Endothelial cell of umbilical vein (primary cell): ENCODE measurements at regions not wholly inside any gene's neighbourhood (a gene's known extent, or its start where the extent isn't known, plus 50 kb on each side); places are given as distances from the start of the nearest gene placed in this dataset.

ENCODE experiments used
- BruUV-seq: library from RNA; stranded (reverse); fragments of 400-500 nt; replicated peaks from 2 replicates; lab custom pipeline; 2021; lab: Mats Ljungman, UMichigan
- CTCF ChIA-PET: fragments of 300-600, 350-600 bp; sonication (Branson Sonifier 250); formaldehyde crosslinking; loops from one replicate; lab custom pipeline; 2021; ENCODE audit warnings: antibody characterized with exemption, inconsistent platforms; lab: Charles Lee
- POLR2A ChIA-PET: fragments of 300-600, 350-600 bp; sonication (Branson Sonifier 250); formaldehyde crosslinking; loops from one replicate; lab custom pipeline; 2021; ENCODE audit warnings: antibody characterized with exemption, inconsistent platforms; lab: Charles Lee
- DNase-seq: peaks from one replicate; pipeline ENCODE4 v3.0.0-alpha.2; 2011; ENCODE audit warnings: low read depth, low spot score
- FAIRE-seq: peaks from 2 replicates; lab custom pipeline; 2011; peaks lifted over from hg19 to GRCh38; lab: Jason Lieb, UNC
- H2AFZ ChIP-seq: 2 replicates; pipeline ENCODE4 v1.6.0; 2012; ENCODE audit warnings: low read depth, low read length, control low read depth, inconsistent platforms
- H3K27ac ChIP-seq: 2 replicates; pipeline ENCODE4 v1.5.1; 2011; ENCODE audit warnings: low read depth, mild to moderate bottlenecking, control low read depth, low read length, moderate library complexity; ENCODE audit not compliant: insufficient read depth
- H3K27me3 ChIP-seq, 2 experiments: 2 replicates each; pipeline versions ENCODE4 v1.6.0 to v1.6.1; 2011; ENCODE audit warnings: low read length in 2 of 2, mixed read lengths in 1 of 2; ENCODE audit not compliant: control insufficient read depth in 2 of 2, insufficient read depth in 2 of 2
- H3K36me3 ChIP-seq, 2 experiments: 2 replicates in 1 of 2; 3 replicates in 1 of 2; pipeline ENCODE4 v1.5.1; 2011; ENCODE audit warnings: low read length in 2 of 2, mild to moderate bottlenecking in 1 of 2, moderate library complexity in 1 of 2; ENCODE audit not compliant: control insufficient read depth in 2 of 2, insufficient read depth in 2 of 2; ENCODE audit errors: extremely low read depth in 1 of 2
- H3K4me1 ChIP-seq: 3 replicates; pipeline ENCODE4 v1.5.1; 2011; ENCODE audit warnings: mild to moderate bottlenecking, low read length; ENCODE audit not compliant: control insufficient read depth, insufficient read depth; ENCODE audit errors: extremely low read depth
- H3K4me2 ChIP-seq: 2 replicates; pipeline ENCODE4 v1.6.1; 2011; ENCODE audit warnings: low read length, control low read depth, mixed read lengths; ENCODE audit not compliant: insufficient read depth
- H3K4me3 ChIP-seq, 3 experiments: fragments of 200-600 bp in 1 of 3; sonication (generic), shearing (Covaris generic) in 1 of 3; replicated peaks in 1 of 3; 2 replicates each; pipeline ENCODE4 v1.5.1; 2011 to 2016; ENCODE audit warnings: control low read depth in 3 of 3, low read length in 3 of 3, mild to moderate bottlenecking in 2 of 3, inconsistent platforms in 1 of 3, low read depth in 1 of 3, moderate library complexity in 1 of 3; ENCODE audit not compliant: insufficient read depth in 1 of 3
- H3K79me2 ChIP-seq: 2 replicates; pipeline ENCODE4 v1.6.0; 2012; ENCODE audit warnings: low read length, inconsistent platforms; ENCODE audit not compliant: control insufficient read depth, insufficient read depth
- H3K9ac ChIP-seq: replicated peaks from 2 replicates; pipeline ENCODE3; 2011; ENCODE audit warnings: low read length, control low read depth; ENCODE audit not compliant: insufficient read depth; ENCODE audit errors: extremely low read depth
- H3K9me1 ChIP-seq: replicated peaks from 3 replicates; pipeline ENCODE4 v1.6.0; 2011; ENCODE audit warnings: mild to moderate bottlenecking, low read length; ENCODE audit not compliant: control insufficient read depth, insufficient read depth; ENCODE audit errors: extremely low read depth
- H3K9me3 ChIP-seq: replicated peaks from 2 replicates; pipeline ENCODE4 v1.5.1; 2012; ENCODE audit warnings: low read length, inconsistent platforms; ENCODE audit not compliant: control insufficient read depth, insufficient read depth
- H4K20me1 ChIP-seq: replicated peaks from 2 replicates; pipeline ENCODE3; 2011; ENCODE audit warnings: mild to moderate bottlenecking, low read length; ENCODE audit not compliant: control insufficient read depth, insufficient read depth; ENCODE audit errors: extremely low read depth
- CTCF ChIP-seq, 2 donors: IDR thresholded peaks; 1 replicate in 1 of 2; 2 replicates in 1 of 2; pipeline ENCODE4 v1.5.1; 2011; ENCODE audit warnings: low read length in 2 of 2, mild to moderate bottlenecking in 2 of 2, moderate library complexity in 2 of 2, control low read depth in 1 of 2, inconsistent platforms in 1 of 2, low read depth in 1 of 2; ENCODE audit not compliant: insufficient read depth in 1 of 2; ENCODE audit errors: extremely low read depth in 1 of 2
- EZH2 ChIP-seq: IDR thresholded peaks from 2 replicates; pipeline ENCODE4 v1.6.1; 2012; ENCODE audit warnings: borderline replicate concordance, low read depth, mild to moderate bottlenecking, moderate library complexity, low read length, inconsistent platforms; ENCODE audit not compliant: severe bottlenecking
- FOS ChIP-seq: IDR thresholded peaks from 2 replicates; pipeline ENCODE4 v1.6.1; 2011; ENCODE audit warnings: mild to moderate bottlenecking, low read length, moderate library complexity, borderline replicate concordance; ENCODE audit not compliant: insufficient read depth
- GATA2 ChIP-seq: IDR thresholded peaks from 2 replicates; pipeline ENCODE4 v1.7.0; 2011; ENCODE audit warnings: low read depth, mild to moderate bottlenecking, moderate library complexity, mixed read lengths, low read length; ENCODE audit not compliant: insufficient read length, insufficient read depth
- JUN ChIP-seq: IDR thresholded peaks from 2 replicates; pipeline ENCODE4 v1.6.1; 2011; ENCODE audit warnings: borderline replicate concordance, low read depth; ENCODE audit not compliant: insufficient read length, insufficient read depth
- MAX ChIP-seq: IDR thresholded peaks from 2 replicates; pipeline ENCODE4 v1.6.1; 2011; ENCODE audit not compliant: insufficient read depth, insufficient read length
- MYC ChIP-seq: IDR thresholded peaks from one replicate; pipeline ENCODE4 v1.6.1; 2011; ENCODE audit warnings: mild to moderate bottlenecking, low read depth, low read length
- POLR2A ChIP-seq: IDR thresholded peaks from 2 replicates; pipeline ENCODE4 v1.6.1; 2012; ENCODE audit warnings: low read depth, mild to moderate bottlenecking, control low read depth, low read length
- POLR2AphosphoS5 ChIP-seq: IDR thresholded peaks from 2 replicates; pipeline ENCODE4 v1.6.1; 2012; ENCODE audit warnings: low read depth, mild to moderate bottlenecking, control low read depth, low read length, moderate library complexity; ENCODE audit not compliant: insufficient read depth
- dilution Hi-C: fragments of 300-500 bp; cut with MboI; formaldehyde crosslinking; loops from one replicate; pipeline ENCODE4 v1.15.0; 2019; ENCODE audit warnings: low sequenced_read_pairs; ENCODE audit not compliant: extremely low pct_ligation_motif_present
- intact Hi-C: fragments of 100-400 bp; cut with micrococcal nuclease; formaldehyde crosslinking; loops from one replicate; pipeline ENCODE4 v1.10.0; 2022

- intact Hi-C loops: no loop called here
- DNase-seq: peak; percentile 9
- Histone ChIP-seq H3K27me3 (no peaks in the 10 kb centered on the region), H3K9me3 (no peaks in the 10 kb centered on the region), H3K4me1 (no peaks in the 10 kb centered on the region), H3K27ac (no peak overlapping the region), H3K4me3 (no peak overlapping the region), H3K36me3 (no peaks in the 10 kb centered on the region), H3K79me2 (no peaks in the 10 kb centered on the region), H3K9me1 (no peaks in the 10 kb centered on the region), H3K9ac (no peak overlapping the region), H3K4me2 (no peak overlapping the region), H2AFZ (no peak overlapping the region), H4K20me1 (no peaks in the 10 kb centered on the region)
- BruUV-seq: no TSS peak
- ChIA-PET POLR2A (no interaction called here), CTCF (no interaction called here)
- dilution Hi-C loops: no loop called here
- TF ChIP-seq CTCF (IDR thresholded peaks at IDR 0.05; ENCODE audit: extremely low read depth in 1 of 2, insufficient read depth in 1 of 2, low read depth in 1 of 2, low read length in 2 of 2): no peak
- TF ChIP-seq GATA2: peak; percentile 92
- no peak for TF ChIP-seq FOS
- no peak for TF ChIP-seq JUN
- no peak for FAIRE-seq
Measured at GRCh38 chr1:184160236-184160635, 108.7 kb downstream of the TSEN15 start.

- intact Hi-C loops: no loop called here
- H4K20me1 ChIP-seq: no peaks in the 10 kb centered on the region
- CTCF ChIA-PET: interaction anchor here (1.0 kb wide), 1 partner anchor 503 kb away, joined by 3 read pairs; no protein-coding TSS in a partner anchor
- POLR2A ChIA-PET: no interaction called here
- no peak overlapping the region for H3K27ac ChIP-seq
- H3K27me3 ChIP-seq: no peaks in the 10 kb centered on the region
- dilution Hi-C loops: no loop called here
- H3K9me1 ChIP-seq: no peaks in the 10 kb centered on the region
- BruUV-seq: no TSS peak
- no peaks in the 10 kb centered on the region for H3K9me3 ChIP-seq
- H3K36me3 ChIP-seq: no peaks in the 10 kb centered on the region
- FAIRE-seq (no peak), DNase-seq (no peak)
- no peaks in the 10 kb centered on the region for H3K4me1 ChIP-seq
- TF ChIP-seq POLR2AphosphoS5 (no peak), MYC (no peak), GATA2 (no peak), JUN (no peak), CTCF (IDR thresholded peaks at IDR 0.05; ENCODE audit: extremely low read depth in 1 of 2, insufficient read depth in 1 of 2, low read depth in 1 of 2, low read length in 2 of 2) (no peak), FOS (no peak), EZH2 (no peak), MAX (no peak), POLR2A (no peak)
- H3K4me2 ChIP-seq: no peak overlapping the region
- no peak overlapping the region for H3K9ac ChIP-seq
- no peaks in the 10 kb centered on the region for H3K79me2 ChIP-seq
- H2AFZ ChIP-seq: no peak overlapping the region
- no peak overlapping the region for H3K4me3 ChIP-seq
Measured at GRCh38 chr1:184161071-184161698, 109.7 kb downstream of the TSEN15 start.
